ENCODE measurements at regions not wholly inside any gene's neighbourhood (a gene's known extent, or its start where the extent isn't known, plus 50 kb on each side); places are given as distances from the start of the nearest gene placed in this dataset.
A peak's percentile ranks its signal among the peaks of the same experiment; 100 is the strongest.

DNA sequence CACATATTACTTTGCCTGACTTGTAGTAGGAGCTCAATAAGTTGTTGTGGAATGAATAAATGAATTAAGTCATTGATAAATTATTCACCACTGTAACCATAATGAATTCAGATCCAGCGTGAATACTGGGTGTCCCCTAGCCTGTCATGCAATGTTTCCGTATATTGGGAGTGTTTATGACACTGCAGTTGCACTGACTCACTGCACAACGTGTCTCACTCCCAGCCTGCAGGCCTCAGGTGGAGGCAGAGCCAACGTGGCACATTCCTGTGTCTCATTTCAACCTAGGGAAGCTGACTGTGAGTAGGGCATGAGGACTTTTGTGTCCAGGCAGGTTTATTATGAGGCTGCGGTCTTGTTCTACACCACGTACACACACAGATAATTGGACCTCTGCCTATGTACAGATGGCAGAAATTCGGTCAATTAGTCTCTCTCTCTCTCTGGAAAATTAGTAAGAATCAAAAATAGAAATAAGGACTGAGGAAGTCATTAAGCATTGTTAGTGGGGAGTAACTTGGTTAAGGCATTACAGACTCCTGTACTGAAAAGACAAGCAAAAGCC is 299.1 kb upstream of the IGFBP3 start:
- H4K20me1 ChIP-seq (ENCODE audit: insufficient read depth, low read length), result no peaks in the 10 kb centered on the region

GRCh38 chr7:46218461-46219200 is 297.6 kb upstream of the IGFBP3 start:
- Histone ChIP-seq H3K4me3 (ENCODE audit: insufficient read depth, low read length) (no peak overlapping the region), H3K4me1 (ENCODE audit: insufficient read depth, low read length) (no peaks in the 10 kb centered on the region), H2AFZ (ENCODE audit: low read length) (no peak overlapping the region), H3K9me3 (ENCODE audit: low read depth, low read length) (no peaks in the 10 kb centered on the region), H3K4me2 (ENCODE audit: insufficient read depth, low read length) (no peak overlapping the region), H3K79me2 (ENCODE audit: insufficient read depth, low read length) (no peaks in the 10 kb centered on the region), H4K20me1 (ENCODE audit: insufficient read depth, low read length) (no peaks in the 10 kb centered on the region), H3K27ac (ENCODE audit: low read depth, low read length) (no peak overlapping the region), H3K36me3 (ENCODE audit: insufficient read depth, low read length) (no peaks in the 10 kb centered on the region), H3K27me3 (ENCODE audit: insufficient read depth, low read length) (no peaks in the 10 kb centered on the region)
- peak; percentile 27 for DNase-seq (ENCODE audit: insufficient read length, low spot score, missing footprints)
- TF ChIP-seq CTCF (IDR thresholded peaks at IDR 0.05; ENCODE audit: extremely low read depth, low read depth, low read length), result no peak

More for the DNA sequence above, 299.1 kb upstream of the IGFBP3 start:
- no peak for DNase-seq (ENCODE audit: insufficient read length, low spot score, missing footprints)
- Histone ChIP-seq H3K4me2 (ENCODE audit: insufficient read depth, low read length) (no peak overlapping the region), H3K4me3 (ENCODE audit: insufficient read depth, low read length) (no peak overlapping the region), H3K36me3 (ENCODE audit: insufficient read depth, low read length) (no peaks in the 10 kb centered on the region), H2AFZ (ENCODE audit: low read length) (no peak overlapping the region), H3K27me3 (ENCODE audit: insufficient read depth, low read length) (no peaks in the 10 kb centered on the region), H3K4me1 (ENCODE audit: insufficient read depth, low read length) (no peaks in the 10 kb centered on the region), H3K79me2 (ENCODE audit: insufficient read depth, low read length) (no peaks in the 10 kb centered on the region), H3K27ac (ENCODE audit: low read depth, low read length) (no peak overlapping the region), H3K9me3 (ENCODE audit: low read depth, low read length) (no peaks in the 10 kb centered on the region)
- TF ChIP-seq CTCF (IDR thresholded peaks at IDR 0.05; ENCODE audit: extremely low read depth, low read depth, low read length), result no peak

GRCh38 chr7:46215987-46216567 is 295.0 kb upstream of the IGFBP3 start:
- Histone ChIP-seq H3K4me1 (ENCODE audit: insufficient read depth, low read length) (no peaks in the 10 kb centered on the region), H2AFZ (ENCODE audit: low read length) (no peak overlapping the region), H3K36me3 (ENCODE audit: insufficient read depth, low read length) (no peaks in the 10 kb centered on the region), H3K9me3 (ENCODE audit: low read depth, low read length) (no peaks in the 10 kb centered on the region), H3K79me2 (ENCODE audit: insufficient read depth, low read length) (no peaks in the 10 kb centered on the region), H3K27me3 (ENCODE audit: insufficient read depth, low read length) (no peaks in the 10 kb centered on the region), H3K27ac (ENCODE audit: low read depth, low read length) (no peak overlapping the region), H3K4me3 (ENCODE audit: insufficient read depth, low read length) (no peak overlapping the region), H4K20me1 (ENCODE audit: insufficient read depth, low read length) (no peaks in the 10 kb centered on the region), H3K4me2 (ENCODE audit: insufficient read depth, low read length) (no peak overlapping the region)
- TF ChIP-seq CTCF (IDR thresholded peaks at IDR 0.05; ENCODE audit: extremely low read depth, low read depth, low read length), result no peak
- DNase-seq (ENCODE audit: insufficient read length, low spot score, missing footprints), result peak; percentile 32

GRCh38 chr7:46214526-46214925 is 293.5 kb upstream of the IGFBP3 start:
- H3K27ac ChIP-seq (ENCODE audit: low read depth, low read length), result no peak overlapping the region
- no peaks in the 10 kb centered on the region for H3K9me3 ChIP-seq (ENCODE audit: low read depth, low read length)

More at GRCh38 chr7:46214526-46214925, 293.5 kb upstream of the IGFBP3 start:
- Histone ChIP-seq H2AFZ (ENCODE audit: low read length) (no peak overlapping the region), H3K79me2 (ENCODE audit: insufficient read depth, low read length) (no peaks in the 10 kb centered on the region), H4K20me1 (ENCODE audit: insufficient read depth, low read length) (no peaks in the 10 kb centered on the region), H3K4me3 (ENCODE audit: insufficient read depth, low read length) (no peak overlapping the region), H3K4me1 (ENCODE audit: insufficient read depth, low read length) (no peaks in the 10 kb centered on the region), H3K36me3 (ENCODE audit: insufficient read depth, low read length) (no peaks in the 10 kb centered on the region), H3K27me3 (ENCODE audit: insufficient read depth, low read length) (no peaks in the 10 kb centered on the region), H3K4me2 (ENCODE audit: insufficient read depth, low read length) (no peak overlapping the region)
- no peak for TF ChIP-seq CTCF (IDR thresholded peaks at IDR 0.05; ENCODE audit: extremely low read depth, low read depth, low read length)
- no peak for DNase-seq (ENCODE audit: insufficient read length, low spot score, missing footprints)

Measured in osteoblast (primary cell).